NCI-H774 (cell line): ENCODE measurements at regions not wholly inside any gene's neighbourhood (a gene's known extent, or its start where the extent isn't known, plus 50 kb on each side); places are given as distances from the start of the nearest gene placed in this dataset.

ENCODE experiments used
- DNase-seq: peaks from one replicate; lab custom pipeline; 2025; lab: John Stamatoyannopoulos, UW

- no peak for DNase-seq
These were observed 60.3 kb upstream of the RGS18 start for GRCh38 chr1:192098001-192098400.

- no peak for DNase-seq
These were observed 58.9 kb upstream of the RGS18 start for GRCh38 chr1:192099328-192099727.

GRCh38 chr1:192100686-192101468 is 57.4 kb upstream of the RGS18 start:
- no peak for DNase-seq

GRCh38 chr1:192104128-192104527 is 54.1 kb upstream of the RGS18 start:
- DNase-seq, result no peak

- DNase-seq, result no peak
These were observed 53.4 kb upstream of the RGS18 start for GRCh38 chr1:192104852-192105251.

- no peak for DNase-seq
These were observed 50.1 kb upstream of the RGS18 start for GRCh38 chr1:192108161-192108560.
